Sciatic nerve (tissue), 2 donors: ENCODE measurements at regions not wholly inside any gene's neighbourhood (a gene's known extent, or its start where the extent isn't known, plus 50 kb on each side); places are given as distances from the start of the nearest gene placed in this dataset.
"Not testable (repeated sequence)": the region's sequence is repeated elsewhere in the genome, so short reads cannot be mapped to it uniquely, and the experiment has no call there.

ENCODE experiments used
- ATAC-seq: fragments of 200-7000 bp; cut with Tn5 transposase; one replicate; pipeline ENCODE4 v1.9.1; 2020; ENCODE audit warnings: mild to moderate bottlenecking, moderate library complexity
- DNase-seq: peaks from one replicate; pipeline ENCODE4 v3.0.0-alpha.2; 2020; ENCODE audit warnings: low spot score
- intact Hi-C: fragments of 100-400 bp; cut with DNase I; formaldehyde crosslinking; loops from one replicate; pipeline ENCODE4 v1.14.2; 2022
- donor health status: DM: no; HTN: no; CAD: no.
- donor health status: DM: no; HTN: no; CAD: no.

- ATAC-seq (no peak), DNase-seq (no peak)
- intact Hi-C loops = no loop called here
These were observed 472.6 kb upstream of the NETO1 start for GRCh38 chr18:73340135-73340977.

GRCh38 chr18:73331212-73331772 lies 463.5 kb upstream of the NETO1 start:
- intact Hi-C loops = no loop called here
- ATAC-seq (no peak), DNase-seq (no peak)

- intact Hi-C loops, DNase-seq, ATAC-seq: not testable (repeated sequence)
These were observed 462.3 kb upstream of the NETO1 start for GRCh38 chr18:73330106-73330505.

GRCh38 chr18:73324187-73324831 lies 456.5 kb upstream of the NETO1 start:
- DNase-seq, ATAC-seq, intact Hi-C loops: not testable (repeated sequence)

GRCh38 chr18:73318739-73319479 lies 451.1 kb upstream of the NETO1 start:
- ATAC-seq = no peak
- DNase-seq = no peak
- intact Hi-C loops = no loop called here

- ATAC-seq (no peak), DNase-seq (no peak)
- intact Hi-C loops = no loop called here
These were observed 448.7 kb upstream of the NETO1 start for GRCh38 chr18:73316513-73316912.

GRCh38 chr18:73315381-73315780 lies 447.6 kb upstream of the NETO1 start:
- intact Hi-C loops = no loop called here
- ATAC-seq = no peak

GRCh38 chr18:73313476-73313875 lies 445.7 kb upstream of the NETO1 start:
- intact Hi-C loops = no loop called here
- DNase-seq (no peak), ATAC-seq (no peak)

More at GRCh38 chr18:73315381-73315780, 447.6 kb upstream of the NETO1 start:
- DNase-seq = no peak

GRCh38 chr18:73296686-73297085 lies 428.9 kb upstream of the NETO1 start:
- no peak for ATAC-seq
- DNase-seq = no peak
- intact Hi-C loops = no loop called here

GRCh38 chr18:73292156-73292555 lies 424.4 kb upstream of the NETO1 start:
- DNase-seq (no peak), ATAC-seq (no peak)
- intact Hi-C loops = no loop called here

GRCh38 chr18:73288813-73289212 lies 421.0 kb upstream of the NETO1 start:
- DNase-seq (no peak), ATAC-seq (no peak)
- intact Hi-C loops = no loop called here

- no peak for DNase-seq
- no peak for ATAC-seq
- intact Hi-C loops = no loop called here
These were observed 418.8 kb upstream of the NETO1 start for GRCh38 chr18:73286584-73286983.

- no peak for ATAC-seq
- DNase-seq = no peak
- intact Hi-C loops = no loop called here
These were observed 416.0 kb upstream of the NETO1 start for GRCh38 chr18:73283788-73284187.

- DNase-seq (no peak), ATAC-seq (no peak)
- intact Hi-C loops = no loop called here
These were observed 415.2 kb upstream of the NETO1 start for GRCh38 chr18:73283032-73283431.

GRCh38 chr18:73279498-73279897 lies 411.7 kb upstream of the NETO1 start:
- ATAC-seq = no peak
- DNase-seq = no peak
- intact Hi-C loops = no loop called here

GRCh38 chr18:73274812-73275621 lies 407.2 kb upstream of the NETO1 start:
- intact Hi-C loops = no loop called here
- ATAC-seq (no peak), DNase-seq (no peak)

GRCh38 chr18:73270920-73271634 lies 403.3 kb upstream of the NETO1 start:
- DNase-seq (no peak), ATAC-seq (no peak)
- intact Hi-C loops = no loop called here

GRCh38 chr18:73264562-73264921 lies 396.8 kb upstream of the NETO1 start:
- ATAC-seq (no peak), DNase-seq (no peak)
- intact Hi-C loops = no loop called here
